ENCODE measurements at regions not wholly inside any gene's neighbourhood (a gene's known extent, or its start where the extent isn't known, plus 50 kb on each side); places are given as distances from the start of the nearest gene placed in this dataset.
A peak's percentile ranks its signal among the peaks of the same experiment; 100 is the strongest.

GRCh38 chr1:30452925-30453324 lies 270.5 kb downstream of the MATN1 start:
- no peak for TF ChIP-seq CTCF (IDR thresholded peaks at IDR 0.05; ENCODE audit: insufficient read depth, low read length, poor library complexity, severe bottlenecking)
- Histone ChIP-seq H3K27me3 (ENCODE audit: control insufficient read depth, insufficient read depth, low read length) (no peaks in the 10 kb centered on the region), H3K4me3 (ENCODE audit: low read depth, low read length) (no peak overlapping the region), H3K36me3 (ENCODE audit: control insufficient read depth, insufficient read depth, low read length) (no peaks in the 10 kb centered on the region)
- no peak for DNase-seq (ENCODE audit: low read depth)

GRCh38 chr1:30452170-30452569 lies 271.2 kb downstream of the MATN1 start:
- no peak overlapping the region for H3K4me3 ChIP-seq (ENCODE audit: low read depth, low read length)
- no peaks in the 10 kb centered on the region for H3K27me3 ChIP-seq (ENCODE audit: control insufficient read depth, insufficient read depth, low read length)
- DNase-seq (ENCODE audit: low read depth) = no peak
- H3K36me3 ChIP-seq (ENCODE audit: control insufficient read depth, insufficient read depth, low read length) = no peaks in the 10 kb centered on the region
- no peak for TF ChIP-seq CTCF (IDR thresholded peaks at IDR 0.05; ENCODE audit: insufficient read depth, low read length, poor library complexity, severe bottlenecking)

GRCh38 chr1:30451532-30452125 lies 271.8 kb downstream of the MATN1 start:
- no peak overlapping the region for H3K4me3 ChIP-seq (ENCODE audit: low read depth, low read length)
- H3K36me3 ChIP-seq (ENCODE audit: control insufficient read depth, insufficient read depth, low read length) = no peaks in the 10 kb centered on the region
- TF ChIP-seq CTCF (IDR thresholded peaks at IDR 0.05; ENCODE audit: insufficient read depth, low read length, poor library complexity, severe bottlenecking) = no peak
- no peak for DNase-seq (ENCODE audit: low read depth)
- H3K27me3 ChIP-seq (ENCODE audit: control insufficient read depth, insufficient read depth, low read length) = no peaks in the 10 kb centered on the region

GRCh38 chr1:30450818-30451233 lies 272.6 kb downstream of the MATN1 start:
- DNase-seq (ENCODE audit: low read depth) = no peak
- Histone ChIP-seq H3K36me3 (ENCODE audit: control insufficient read depth, insufficient read depth, low read length) (no peaks in the 10 kb centered on the region), H3K27me3 (ENCODE audit: control insufficient read depth, insufficient read depth, low read length) (no peaks in the 10 kb centered on the region), H3K4me3 (ENCODE audit: low read depth, low read length) (no peak overlapping the region)
- TF ChIP-seq CTCF (IDR thresholded peaks at IDR 0.05; ENCODE audit: insufficient read depth, low read length, poor library complexity, severe bottlenecking) = no peak

GRCh38 chr1:30450148-30450817 lies 273.1 kb downstream of the MATN1 start:
- TF ChIP-seq CTCF (IDR thresholded peaks at IDR 0.05; ENCODE audit: insufficient read depth, low read length, poor library complexity, severe bottlenecking) = peak; percentile 32
- DNase-seq (ENCODE audit: low read depth) = no peak
- Histone ChIP-seq H3K36me3 (ENCODE audit: control insufficient read depth, insufficient read depth, low read length) (no peaks in the 10 kb centered on the region), H3K27me3 (ENCODE audit: control insufficient read depth, insufficient read depth, low read length) (no peaks in the 10 kb centered on the region), H3K4me3 (ENCODE audit: low read depth, low read length) (no peak overlapping the region)

Measured in kidney epithelial cell (primary cell).